ENCODE measurements at regions not wholly inside any gene's neighbourhood (a gene's known extent, or its start where the extent isn't known, plus 50 kb on each side); places are given as distances from the start of the nearest gene placed in this dataset.

- no peak overlapping the region for H4K91ac ChIP-seq (ENCODE audit: low read length)
- no peak overlapping the region for H2AK5ac ChIP-seq (ENCODE audit: low read length, severe bottlenecking)
- H3K9me3 ChIP-seq (ENCODE audit: control insufficient read depth, low read length): no peaks in the 10 kb centered on the region
- no peak overlapping the region for H2BK12ac ChIP-seq (ENCODE audit: low read length in 2 of 2)
- no peak overlapping the region for H2AFZ ChIP-seq (ENCODE audit: low read depth, low read length)
- no peak overlapping the region for H2BK120ac ChIP-seq (ENCODE audit: low read depth, low read length)
- no peak for DNase-seq
- H3K79me1 ChIP-seq (replicated peaks; ENCODE audit: low read length, poor library complexity, severe bottlenecking): no peaks in the 10 kb centered on the region
- H3K27ac ChIP-seq (ENCODE audit: low read length, poor library complexity, severe bottlenecking): no peak overlapping the region
- H3K18ac ChIP-seq (ENCODE audit: low read depth in 1 of 2, low read length in 2 of 2): no peak overlapping the region
- H3K27me3 ChIP-seq (ENCODE audit: control insufficient read depth in 1 of 2, insufficient read depth in 1 of 2, low read length in 2 of 2): peaks cover 7 to 78% of the 10 kb centered on the region in 2 experiments
- H2BK15ac ChIP-seq (ENCODE audit: low read depth, poor library complexity, severe bottlenecking): no peak overlapping the region
- H3K4me2 ChIP-seq (ENCODE audit: low read length, poor library complexity, severe bottlenecking): no peak overlapping the region
- no peak overlapping the region for H2BK5ac ChIP-seq (ENCODE audit: low read depth, low read length, poor library complexity, severe bottlenecking)
- H3K9ac ChIP-seq (ENCODE audit: low read length): no peak overlapping the region
- no peak overlapping the region for H3K14ac ChIP-seq (ENCODE audit: low read length in 2 of 2)
- no peak overlapping the region for H4K8ac ChIP-seq (ENCODE audit: low read length)
- H3K23ac ChIP-seq (ENCODE audit: low read length in 2 of 2): no peak overlapping the region
- WGBS: 81% methylated on average over 10 of the region's 10 CpGs
- no peaks in the 10 kb centered on the region for H3K4me1 ChIP-seq (ENCODE audit: control insufficient read depth, insufficient read depth, low read depth, low read length)
- no peaks in the 10 kb centered on the region for H3K36me3 ChIP-seq (ENCODE audit: control insufficient read depth in 1 of 2, insufficient read depth in 2 of 2, low read depth in 1 of 2, low read length in 2 of 2)
- no peak overlapping the region for H3K4me3 ChIP-seq (ENCODE audit: insufficient read depth in 1 of 2, low read depth in 1 of 2, low read length in 2 of 2)
- no peak overlapping the region for H3K4ac ChIP-seq (ENCODE audit: low read depth in 1 of 2, low read length in 2 of 2)
Measured at GRCh38 chr20:57867181-57867803, 157.5 kb upstream of the PMEPA1 start.

- 71% methylated on average over 5 of the region's 6 CpGs for WGBS
- H3K27me3 ChIP-seq (ENCODE audit: control insufficient read depth in 1 of 2, insufficient read depth in 1 of 2, low read length in 2 of 2): peaks cover 7 to 87% of the 10 kb centered on the region in 2 experiments
- H4K91ac ChIP-seq (ENCODE audit: low read length): no peak overlapping the region
- no peak overlapping the region for H4K8ac ChIP-seq (ENCODE audit: low read length)
- H3K9me3 ChIP-seq (ENCODE audit: control insufficient read depth, low read length): no peaks in the 10 kb centered on the region
- no peak overlapping the region for H3K4ac ChIP-seq (ENCODE audit: low read depth in 1 of 2, low read length in 2 of 2)
- H2AK5ac ChIP-seq (ENCODE audit: low read length, severe bottlenecking): no peak overlapping the region
- no peak overlapping the region for H3K18ac ChIP-seq (ENCODE audit: low read depth in 1 of 2, low read length in 2 of 2)
- H2BK5ac ChIP-seq (ENCODE audit: low read depth, low read length, poor library complexity, severe bottlenecking): no peak overlapping the region
- no peak overlapping the region for H3K27ac ChIP-seq (ENCODE audit: low read length, poor library complexity, severe bottlenecking)
- no peak overlapping the region for H2BK15ac ChIP-seq (ENCODE audit: low read depth, poor library complexity, severe bottlenecking)
- no peaks in the 10 kb centered on the region for H3K4me1 ChIP-seq (ENCODE audit: control insufficient read depth, insufficient read depth, low read depth, low read length)
- no peak overlapping the region for H3K23ac ChIP-seq (ENCODE audit: low read length in 2 of 2)
- H3K14ac ChIP-seq (ENCODE audit: low read length in 2 of 2): no peak overlapping the region
- DNase-seq: no peak
- H3K36me3 ChIP-seq (ENCODE audit: control insufficient read depth in 1 of 2, insufficient read depth in 2 of 2, low read depth in 1 of 2, low read length in 2 of 2): no peaks in the 10 kb centered on the region
- no peak overlapping the region for H3K4me3 ChIP-seq (ENCODE audit: insufficient read depth in 1 of 2, low read depth in 1 of 2, low read length in 2 of 2)
- H3K79me1 ChIP-seq (replicated peaks; ENCODE audit: low read length, poor library complexity, severe bottlenecking): no peaks in the 10 kb centered on the region
- no peak overlapping the region for H3K9ac ChIP-seq (ENCODE audit: low read length)
- no peak overlapping the region for H2BK120ac ChIP-seq (ENCODE audit: low read depth, low read length)
- no peak overlapping the region for H2BK12ac ChIP-seq (ENCODE audit: low read length in 2 of 2)
- H3K4me2 ChIP-seq (ENCODE audit: low read length, poor library complexity, severe bottlenecking): no peak overlapping the region
- no peak overlapping the region for H2AFZ ChIP-seq (ENCODE audit: low read depth, low read length)
Measured at GRCh38 chr20:57866250-57867106, 156.7 kb upstream of the PMEPA1 start.

GRCh38 chr20:57865266-57865665, 155.5 kb upstream of the PMEPA1 start:
- Histone ChIP-seq H3K18ac (ENCODE audit: low read depth in 1 of 2, low read length in 2 of 2) (no peak overlapping the region), H3K4ac (ENCODE audit: low read depth in 1 of 2, low read length in 2 of 2) (no peak overlapping the region), H3K14ac (ENCODE audit: low read length in 2 of 2) (no peak overlapping the region), H2AFZ (ENCODE audit: low read depth, low read length) (no peak overlapping the region), H2BK120ac (ENCODE audit: low read depth, low read length) (no peak overlapping the region), H3K9me3 (ENCODE audit: control insufficient read depth, low read length) (no peaks in the 10 kb centered on the region), H3K79me1 (replicated peaks; ENCODE audit: low read length, poor library complexity, severe bottlenecking) (no peaks in the 10 kb centered on the region), H3K27me3 (ENCODE audit: control insufficient read depth in 1 of 2, insufficient read depth in 1 of 2, low read length in 2 of 2) (peaks cover 7 to 88% of the 10 kb centered on the region in 2 experiments), H2BK5ac (ENCODE audit: low read depth, low read length, poor library complexity, severe bottlenecking) (no peak overlapping the region), H2BK12ac (ENCODE audit: low read length in 2 of 2) (no peak overlapping the region), H4K8ac (ENCODE audit: low read length) (no peak overlapping the region), H2BK15ac (ENCODE audit: low read depth, poor library complexity, severe bottlenecking) (no peak overlapping the region), H3K36me3 (ENCODE audit: control insufficient read depth in 1 of 2, insufficient read depth in 2 of 2, low read depth in 1 of 2, low read length in 2 of 2) (no peaks in the 10 kb centered on the region), H3K4me3 (ENCODE audit: insufficient read depth in 1 of 2, low read depth in 1 of 2, low read length in 2 of 2) (no peak overlapping the region), H3K27ac (ENCODE audit: low read length, poor library complexity, severe bottlenecking) (no peak overlapping the region), H2AK5ac (ENCODE audit: low read length, severe bottlenecking) (no peak overlapping the region), H3K4me2 (ENCODE audit: low read length, poor library complexity, severe bottlenecking) (no peak overlapping the region), H3K4me1 (ENCODE audit: control insufficient read depth, insufficient read depth, low read depth, low read length) (no peaks in the 10 kb centered on the region), H3K9ac (ENCODE audit: low read length) (no peak overlapping the region), H3K23ac (ENCODE audit: low read length in 2 of 2) (no peak overlapping the region), H4K91ac (ENCODE audit: low read length) (no peak overlapping the region)
- no peak for DNase-seq
- WGBS: 79% methylated on average over 2 of the region's 2 CpGs

- H3K4ac ChIP-seq (ENCODE audit: low read depth in 1 of 2, low read length in 2 of 2): no peak overlapping the region
- DNase-seq: no peak
- no peak overlapping the region for H3K18ac ChIP-seq (ENCODE audit: low read depth in 1 of 2, low read length in 2 of 2)
- WGBS: 83% methylated on average over 6 of the region's 6 CpGs
- no peak overlapping the region for H4K91ac ChIP-seq (ENCODE audit: low read length)
- H2BK12ac ChIP-seq (ENCODE audit: low read length in 2 of 2): no peak overlapping the region
- no peak overlapping the region for H3K23ac ChIP-seq (ENCODE audit: low read length in 2 of 2)
- no peak overlapping the region for H2AK5ac ChIP-seq (ENCODE audit: low read length, severe bottlenecking)
- H3K36me3 ChIP-seq (ENCODE audit: control insufficient read depth in 1 of 2, insufficient read depth in 2 of 2, low read depth in 1 of 2, low read length in 2 of 2): no peaks in the 10 kb centered on the region
- H2AFZ ChIP-seq (ENCODE audit: low read depth, low read length): no peak overlapping the region
- no peak overlapping the region for H3K4me2 ChIP-seq (ENCODE audit: low read length, poor library complexity, severe bottlenecking)
- no peak overlapping the region for H3K27ac ChIP-seq (ENCODE audit: low read length, poor library complexity, severe bottlenecking)
- H3K27me3 ChIP-seq (ENCODE audit: control insufficient read depth in 1 of 2, insufficient read depth in 1 of 2, low read length in 2 of 2): peaks cover 0 to 55% of the 10 kb centered on the region in 2 experiments
- no peak overlapping the region for H3K4me3 ChIP-seq (ENCODE audit: insufficient read depth in 1 of 2, low read depth in 1 of 2, low read length in 2 of 2)
- no peak overlapping the region for H2BK5ac ChIP-seq (ENCODE audit: low read depth, low read length, poor library complexity, severe bottlenecking)
- no peak overlapping the region for H3K14ac ChIP-seq (ENCODE audit: low read length in 2 of 2)
- no peaks in the 10 kb centered on the region for H3K4me1 ChIP-seq (ENCODE audit: control insufficient read depth, insufficient read depth, low read depth, low read length)
- H2BK120ac ChIP-seq (ENCODE audit: low read depth, low read length): no peak overlapping the region
- H3K9ac ChIP-seq (ENCODE audit: low read length): no peak overlapping the region
- no peak overlapping the region for H2BK15ac ChIP-seq (ENCODE audit: low read depth, poor library complexity, severe bottlenecking)
- H3K79me1 ChIP-seq (replicated peaks; ENCODE audit: low read length, poor library complexity, severe bottlenecking): no peaks in the 10 kb centered on the region
- H4K8ac ChIP-seq (ENCODE audit: low read length): no peak overlapping the region
- no peaks in the 10 kb centered on the region for H3K9me3 ChIP-seq (ENCODE audit: control insufficient read depth, low read length)
Measured at GRCh38 chr20:57860576-57860975, 150.8 kb upstream of the PMEPA1 start.
